ENCODE measurements at regions not wholly inside any gene's neighbourhood (a gene's known extent, or its start where the extent isn't known, plus 50 kb on each side); places are given as distances from the start of the nearest gene placed in this dataset.
A peak's percentile ranks its signal among the peaks of the same experiment; 100 is the strongest.

DNA sequence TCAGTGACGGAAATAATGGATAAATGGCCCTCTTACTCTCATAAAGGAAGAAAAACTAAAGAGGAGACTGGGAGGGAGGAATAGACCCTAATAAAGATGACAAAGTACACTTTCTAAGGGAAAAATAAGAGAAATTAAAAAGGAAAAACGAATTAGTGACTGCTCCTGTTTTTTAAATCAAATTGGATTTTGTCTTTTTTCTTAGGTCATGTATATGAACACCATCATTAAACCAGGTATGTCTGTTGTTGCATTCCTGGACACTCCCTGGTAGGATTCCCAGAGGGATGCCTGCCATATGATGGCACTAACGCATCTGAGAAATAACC lies 59.4 kb upstream of the BTN3A2 start:
- Histone ChIP-seq H3K4me3 (ENCODE audit: low read length in 3 of 3) (peak overlapping the region in 1 of 3 donors; percentile 70), H3K27ac (ENCODE audit: low read depth, low read length) (no peak overlapping the region)

DNA sequence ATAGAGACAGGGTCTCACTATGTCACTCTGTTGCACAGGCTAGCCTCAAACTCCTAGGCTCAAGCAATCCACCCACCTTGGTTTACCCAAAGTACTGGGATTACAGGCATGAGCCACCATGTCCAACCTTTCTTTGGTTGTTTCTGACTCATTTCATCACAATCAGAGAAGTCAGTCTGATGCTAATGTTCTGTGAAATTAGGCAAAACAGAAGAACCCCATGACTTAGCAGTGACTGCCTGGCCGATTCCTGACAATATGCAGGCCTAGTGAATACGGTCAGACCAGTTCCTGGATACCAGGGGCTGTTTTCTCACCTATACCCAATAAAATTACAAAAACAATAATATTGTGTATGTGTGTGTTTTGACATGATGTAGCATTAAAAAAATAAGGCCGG lies 58.8 kb upstream of the BTN3A2 start:
- no peaks in the 10 kb centered on the region for H3K9me3 ChIP-seq (ENCODE audit: control insufficient read depth in 3 of 3, low read length in 3 of 3)
- H3K4me1 ChIP-seq (ENCODE audit: control insufficient read depth in 3 of 3, insufficient read depth in 3 of 3, low read length in 3 of 3) = peaks cover 0 to 5% (median 0%) of the 10 kb centered on the region in 3 donors
- no peak overlapping the region for H3K9ac ChIP-seq (ENCODE audit: low read depth in 1 of 3, low read length in 3 of 3)
- H3K4me3 ChIP-seq (ENCODE audit: low read length in 3 of 3) = no peak overlapping the region
- no peaks in the 10 kb centered on the region for H3K27me3 ChIP-seq (ENCODE audit: control insufficient read depth in 3 of 3, insufficient read depth in 3 of 3, low read length in 3 of 3)
- H3K27ac ChIP-seq (ENCODE audit: low read depth, low read length) = no peak overlapping the region
- H3K36me3 ChIP-seq (ENCODE audit: control insufficient read depth in 3 of 3, insufficient read depth in 3 of 3, low read length in 3 of 3) = no peaks in the 10 kb centered on the region

More for the DNA sequence above, 59.4 kb upstream of the BTN3A2 start:
- Histone ChIP-seq H3K36me3 (ENCODE audit: control insufficient read depth in 3 of 3, insufficient read depth in 3 of 3, low read length in 3 of 3) (no peaks in the 10 kb centered on the region), H3K4me1 (ENCODE audit: control insufficient read depth in 3 of 3, insufficient read depth in 3 of 3, low read length in 3 of 3) (peaks cover 0 to 5% (median 0%) of the 10 kb centered on the region in 3 donors), H3K9me3 (ENCODE audit: control insufficient read depth in 3 of 3, low read length in 3 of 3) (no peaks in the 10 kb centered on the region), H3K27me3 (ENCODE audit: control insufficient read depth in 3 of 3, insufficient read depth in 3 of 3, low read length in 3 of 3) (no peaks in the 10 kb centered on the region), H3K9ac (ENCODE audit: low read depth in 1 of 3, low read length in 3 of 3) (no peak overlapping the region)

DNA sequence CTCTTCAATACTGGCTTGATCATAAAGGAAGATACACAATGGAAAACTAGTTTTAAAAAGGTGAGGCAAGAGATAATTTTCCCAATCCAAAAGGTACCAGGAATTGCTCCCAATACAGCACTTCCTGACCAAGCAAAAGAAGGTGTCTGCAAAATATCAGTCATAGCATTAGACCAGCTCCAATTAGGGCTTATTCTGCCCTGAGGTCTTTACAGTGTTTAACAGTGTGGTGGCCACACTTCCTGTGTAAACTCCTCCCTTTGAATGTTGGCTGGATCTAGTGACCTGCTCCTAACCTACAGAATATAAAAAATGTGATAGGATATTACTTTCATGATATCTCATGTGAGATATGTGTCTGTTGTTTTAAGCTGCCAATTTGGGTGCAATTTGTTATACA lies 57.1 kb upstream of the BTN3A2 start:
- Histone ChIP-seq H3K27ac (ENCODE audit: low read depth, low read length) (no peak overlapping the region), H3K4me1 (ENCODE audit: control insufficient read depth in 3 of 3, insufficient read depth in 3 of 3, low read length in 3 of 3) (peaks cover 0 to 11% (median 10%) of the 10 kb centered on the region in 3 donors), H3K4me3 (ENCODE audit: low read length in 3 of 3) (no peak overlapping the region), H3K9ac (ENCODE audit: low read depth in 1 of 3, low read length in 3 of 3) (no peak overlapping the region), H3K36me3 (ENCODE audit: control insufficient read depth in 3 of 3, insufficient read depth in 3 of 3, low read length in 3 of 3) (no peaks in the 10 kb centered on the region), H3K9me3 (ENCODE audit: control insufficient read depth in 3 of 3, low read length in 3 of 3) (no peaks in the 10 kb centered on the region), H3K27me3 (ENCODE audit: control insufficient read depth in 3 of 3, insufficient read depth in 3 of 3, low read length in 3 of 3) (no peaks in the 10 kb centered on the region)

DNA sequence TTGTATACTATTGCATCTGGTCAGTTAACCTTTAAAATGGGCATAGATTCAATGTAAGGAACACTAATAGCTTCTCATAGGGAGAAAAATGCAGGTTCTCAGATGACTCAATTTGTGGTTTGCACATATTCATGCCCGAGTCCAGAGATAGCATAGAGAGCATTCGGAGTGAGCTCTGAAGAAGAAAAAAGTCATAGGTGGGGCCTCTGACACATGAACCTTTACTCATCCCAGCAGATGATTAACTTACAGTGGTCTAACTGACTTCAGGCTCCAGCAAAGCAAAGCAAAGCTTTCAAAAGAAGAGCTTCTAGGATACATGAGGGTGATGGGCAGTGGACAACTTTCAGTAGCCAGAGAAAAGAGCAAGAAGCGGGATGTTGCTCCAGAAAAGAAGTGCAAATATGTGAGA lies 55.3 kb upstream of the BTN3A2 start:
- Histone ChIP-seq H3K9me3 (ENCODE audit: control insufficient read depth in 3 of 3, low read length in 3 of 3) (no peaks in the 10 kb centered on the region), H3K27ac (ENCODE audit: low read depth, low read length) (no peak overlapping the region), H3K36me3 (ENCODE audit: control insufficient read depth in 3 of 3, insufficient read depth in 3 of 3, low read length in 3 of 3) (no peaks in the 10 kb centered on the region), H3K4me3 (ENCODE audit: low read length in 3 of 3) (no peak overlapping the region), H3K9ac (ENCODE audit: low read depth in 1 of 3, low read length in 3 of 3) (no peak overlapping the region), H3K4me1 (ENCODE audit: control insufficient read depth in 3 of 3, insufficient read depth in 3 of 3, low read length in 3 of 3) (peaks cover 0 to 12% (median 10%) of the 10 kb centered on the region in 3 donors), H3K27me3 (ENCODE audit: control insufficient read depth in 3 of 3, insufficient read depth in 3 of 3, low read length in 3 of 3) (no peaks in the 10 kb centered on the region)

DNA sequence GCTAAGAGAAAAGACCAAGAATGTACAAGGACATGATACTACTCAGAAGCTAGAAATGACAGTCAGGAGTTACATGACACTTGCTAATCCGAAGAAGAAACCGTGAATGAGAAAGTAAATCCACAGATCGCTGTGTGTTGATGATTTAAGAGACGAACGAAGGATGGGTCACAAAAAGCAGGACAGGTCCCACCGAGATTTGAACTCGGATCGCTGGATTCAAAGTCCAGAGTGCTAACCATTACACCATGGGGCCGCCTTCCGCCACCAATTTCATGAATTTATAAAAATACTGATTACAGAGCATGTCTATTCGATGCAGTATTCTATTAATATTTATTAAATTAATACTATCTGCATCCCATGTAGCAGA lies 54.0 kb upstream of the BTN3A2 start:
- H3K4me1 ChIP-seq (ENCODE audit: control insufficient read depth in 3 of 3, insufficient read depth in 3 of 3, low read length in 3 of 3) = peaks cover 0 to 12% (median 10%) of the 10 kb centered on the region in 3 donors
- H3K4me3 ChIP-seq (ENCODE audit: low read length in 3 of 3) = peak overlapping the region in 1 of 3 donors; percentile 72
- H3K27ac ChIP-seq (ENCODE audit: low read depth, low read length) = no peak overlapping the region
- no peak overlapping the region for H3K9ac ChIP-seq (ENCODE audit: low read depth in 1 of 3, low read length in 3 of 3)
- H3K36me3 ChIP-seq (ENCODE audit: control insufficient read depth in 3 of 3, insufficient read depth in 3 of 3, low read length in 3 of 3) = no peaks in the 10 kb centered on the region
- H3K9me3 ChIP-seq (ENCODE audit: control insufficient read depth in 3 of 3, low read length in 3 of 3) = no peaks in the 10 kb centered on the region
- no peaks in the 10 kb centered on the region for H3K27me3 ChIP-seq (ENCODE audit: control insufficient read depth in 3 of 3, insufficient read depth in 3 of 3, low read length in 3 of 3)

DNA sequence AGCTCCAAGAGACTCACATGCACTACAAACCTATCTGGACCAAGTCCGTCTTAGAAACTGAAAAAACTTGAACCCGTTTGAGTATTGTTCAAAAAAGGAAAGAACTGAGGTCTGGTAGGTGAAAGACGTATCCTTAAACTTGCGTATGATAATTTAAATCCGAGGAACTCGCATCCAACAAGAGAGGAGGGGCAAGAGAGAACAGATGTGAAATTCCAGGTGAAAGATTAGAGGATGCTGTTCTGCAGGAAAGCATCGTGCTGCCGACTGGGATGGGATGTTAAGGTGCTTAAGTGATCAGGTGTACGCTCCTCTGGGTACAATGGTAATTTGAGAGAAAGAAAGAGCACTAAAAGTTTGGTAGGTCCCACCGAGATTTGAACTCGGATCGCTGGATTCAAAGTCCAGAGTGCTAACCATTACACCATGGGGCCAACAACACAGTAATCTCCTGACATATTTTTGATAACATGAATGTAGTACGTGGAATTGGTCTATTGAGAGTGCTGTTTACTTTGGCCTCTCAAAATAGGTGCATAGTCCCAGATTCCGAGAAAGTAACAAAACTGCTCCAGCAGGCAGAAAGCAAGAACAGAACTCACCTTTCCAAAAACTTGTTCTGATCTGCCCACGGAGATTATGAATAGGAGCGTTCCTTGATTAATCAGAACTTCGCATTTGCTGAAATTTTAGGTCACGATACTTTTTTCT lies 53.5 kb upstream of the BTN3A2 start:
- Histone ChIP-seq H3K36me3 (ENCODE audit: control insufficient read depth in 3 of 3, insufficient read depth in 3 of 3, low read length in 3 of 3) (no peaks in the 10 kb centered on the region), H3K27me3 (ENCODE audit: control insufficient read depth in 3 of 3, insufficient read depth in 3 of 3, low read length in 3 of 3) (no peaks in the 10 kb centered on the region), H3K9me3 (ENCODE audit: control insufficient read depth in 3 of 3, low read length in 3 of 3) (no peaks in the 10 kb centered on the region), H3K27ac (ENCODE audit: low read depth, low read length) (peak overlapping the region; percentile 65), H3K4me3 (ENCODE audit: low read length in 3 of 3) (peak overlapping the region; percentile 61 to 72 (median 71)), H3K4me1 (ENCODE audit: control insufficient read depth in 3 of 3, insufficient read depth in 3 of 3, low read length in 3 of 3) (peaks cover 0 to 12% (median 10%) of the 10 kb centered on the region in 3 donors), H3K9ac (ENCODE audit: low read depth in 1 of 3, low read length in 3 of 3) (peak overlapping the region; percentile 10 to 69 (median 51))

DNA sequence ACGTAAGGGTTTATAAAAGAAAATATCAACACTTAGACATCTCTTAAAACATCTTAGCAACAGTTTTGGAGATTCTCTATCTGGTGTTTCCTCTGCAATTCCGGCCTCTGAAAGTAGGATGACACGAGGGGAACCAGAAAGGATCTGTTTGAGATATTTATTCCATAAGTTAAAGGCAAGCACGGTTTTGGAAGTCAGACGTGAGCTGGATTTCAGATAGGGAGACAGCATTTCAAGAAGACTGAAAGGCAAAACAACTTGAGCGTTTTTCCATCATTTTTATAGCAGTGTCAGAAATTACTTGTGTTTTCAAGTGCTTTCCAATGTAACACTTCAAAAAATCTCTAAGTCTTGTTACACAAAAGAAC lies 52.9 kb upstream of the BTN3A2 start:
- Histone ChIP-seq H3K36me3 (ENCODE audit: control insufficient read depth in 3 of 3, insufficient read depth in 3 of 3, low read length in 3 of 3) (no peaks in the 10 kb centered on the region), H3K27me3 (ENCODE audit: control insufficient read depth in 3 of 3, insufficient read depth in 3 of 3, low read length in 3 of 3) (no peaks in the 10 kb centered on the region), H3K4me1 (ENCODE audit: control insufficient read depth in 3 of 3, insufficient read depth in 3 of 3, low read length in 3 of 3) (peaks cover 0 to 12% (median 10%) of the 10 kb centered on the region in 3 donors), H3K27ac (ENCODE audit: low read depth, low read length) (peak overlapping the region; percentile 65), H3K9me3 (ENCODE audit: control insufficient read depth in 3 of 3, low read length in 3 of 3) (no peaks in the 10 kb centered on the region), H3K9ac (ENCODE audit: low read depth in 1 of 3, low read length in 3 of 3) (peak overlapping the region; percentile 10 to 69 (median 51)), H3K4me3 (ENCODE audit: low read length in 3 of 3) (peak overlapping the region; percentile 61 to 72 (median 71))

DNA sequence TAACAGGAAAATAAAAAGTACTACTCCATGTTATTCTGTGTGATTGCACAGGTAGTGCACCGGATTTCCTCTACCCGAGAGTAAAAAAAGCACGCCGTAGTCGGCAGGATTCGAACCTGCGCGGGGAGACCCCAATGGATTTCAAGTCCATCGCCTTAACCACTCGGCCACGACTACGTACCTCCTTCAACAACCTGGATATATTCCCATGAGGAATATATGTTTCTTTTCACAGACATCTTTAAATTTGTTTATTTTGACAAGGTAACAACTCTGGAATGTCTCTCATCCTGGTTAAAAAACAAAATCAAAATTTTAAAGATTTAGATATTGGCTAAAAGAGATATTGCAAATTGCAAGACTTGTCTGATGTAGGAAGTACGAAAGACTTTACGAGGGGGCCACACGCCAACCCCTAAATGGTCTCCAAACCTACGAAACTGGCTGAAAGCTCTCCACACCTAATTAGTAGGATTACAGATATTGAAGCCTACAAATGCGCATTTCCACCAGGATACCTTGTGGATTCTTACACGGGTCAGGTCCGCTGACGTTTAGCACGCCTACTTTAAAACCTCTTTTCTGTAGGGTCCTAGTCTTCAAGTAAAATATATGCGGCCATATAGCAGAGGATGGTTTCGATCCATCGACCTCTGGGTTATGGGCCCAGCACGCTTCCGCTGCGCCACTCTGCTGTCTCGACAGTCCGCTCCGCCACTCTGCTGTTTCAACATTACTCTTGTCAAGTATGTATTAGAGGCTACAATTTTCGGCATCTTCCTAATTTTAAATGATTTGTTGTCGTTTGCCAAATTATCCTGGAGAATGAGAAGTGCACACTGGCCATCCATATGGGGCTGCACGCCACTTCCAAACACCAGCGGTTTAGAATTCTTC lies 52.2 kb upstream of the BTN3A2 start:
- Histone ChIP-seq H3K4me1 (ENCODE audit: control insufficient read depth in 3 of 3, insufficient read depth in 3 of 3, low read length in 3 of 3) (peaks cover 0 to 12% (median 10%) of the 10 kb centered on the region in 3 donors), H3K9me3 (ENCODE audit: control insufficient read depth in 3 of 3, low read length in 3 of 3) (no peaks in the 10 kb centered on the region), H3K9ac (ENCODE audit: low read depth in 1 of 3, low read length in 3 of 3) (peak overlapping the region; percentile 35 to 69 (median 51)), H3K4me3 (ENCODE audit: low read length in 3 of 3) (peak overlapping the region; percentile 61 to 72 (median 71)), H3K27me3 (ENCODE audit: control insufficient read depth in 3 of 3, insufficient read depth in 3 of 3, low read length in 3 of 3) (no peaks in the 10 kb centered on the region), H3K36me3 (ENCODE audit: control insufficient read depth in 3 of 3, insufficient read depth in 3 of 3, low read length in 3 of 3) (no peaks in the 10 kb centered on the region), H3K27ac (ENCODE audit: low read depth, low read length) (peak overlapping the region; percentile 65)
